ENCODE measurements at regions not wholly inside any gene's neighbourhood (a gene's known extent, or its start where the extent isn't known, plus 50 kb on each side); places are given as distances from the start of the nearest gene placed in this dataset.

DNA sequence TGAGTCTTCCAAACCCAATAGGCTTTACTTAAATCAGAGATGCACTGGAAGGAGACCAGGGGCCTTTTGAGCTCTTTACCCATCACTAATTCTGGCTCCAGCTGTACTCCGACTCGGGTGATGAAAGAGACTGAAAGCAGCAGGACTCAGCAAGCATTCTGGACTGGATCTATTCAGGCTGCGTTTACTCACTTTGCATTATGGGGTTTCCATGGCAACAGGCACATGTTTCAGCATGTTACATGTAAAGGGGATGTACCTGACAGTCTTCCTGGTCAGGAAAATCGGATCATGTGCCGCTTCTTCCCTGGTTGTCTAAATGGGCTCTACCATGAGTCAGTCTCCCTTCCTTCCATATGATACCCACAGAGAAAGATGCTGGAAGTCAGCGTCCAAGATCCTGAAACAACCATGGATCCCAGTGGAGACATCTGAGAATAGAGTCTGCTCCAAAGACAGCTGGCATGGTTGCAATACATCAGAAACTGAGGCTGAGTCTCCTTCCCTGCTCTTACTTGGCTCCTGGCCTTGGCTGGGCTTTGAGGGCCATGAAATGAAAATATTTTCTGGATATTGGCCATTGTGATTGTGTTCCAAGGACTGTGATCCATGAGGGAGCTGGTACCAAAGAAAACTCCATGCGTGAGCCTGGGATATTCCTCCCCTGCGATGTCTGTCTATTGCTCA lies 102.5 kb upstream of the TNC start:
- Histone ChIP-seq H3K9ac (no peak overlapping the region), H3K27ac (ENCODE audit: low read depth in 2 of 2, low read length in 1 of 2) (no peak overlapping the region), H2AFZ (ENCODE audit: low read depth) (no peak overlapping the region), H3K9me2 (no peaks in the 10 kb centered on the region), H3K9me3 (no peaks in the 10 kb centered on the region), H4K20me1 (ENCODE audit: insufficient read depth) (no peaks in the 10 kb centered on the region), H3K36me3 (replicated peaks in 1 of 2; ENCODE audit: control insufficient read depth in 1 of 2, insufficient read depth in 2 of 2, low read length in 1 of 2) (no peaks in the 10 kb centered on the region), H3K27me3 (ENCODE audit: insufficient read depth) (no peaks in the 10 kb centered on the region), H3K79me2 (ENCODE audit: insufficient read depth) (no peaks in the 10 kb centered on the region), H3K4me2 (no peak overlapping the region), H3K4me3 (ENCODE audit: low read depth in 2 of 2, low read length in 1 of 2) (no peak overlapping the region), H3K4me1 (ENCODE audit: control insufficient read depth in 1 of 2, insufficient read depth in 2 of 2, low read depth in 1 of 2, low read length in 1 of 2) (peaks cover 0 to 4% of the 10 kb centered on the region in 2 experiments; a peak in 1 of 4 replicates), H3F3A (replicated peaks; ENCODE audit: insufficient read depth) (no peaks in the 10 kb centered on the region)
- 96% methylated on average over 8 of the region's 8 CpGs for WGBS (ENCODE audit: low lambda C conversion rate)
- POLR2A ChIA-PET = no interaction called here
- CTCF ChIA-PET = no interaction called here
- no peak for DNase-seq
- no peak for TF ChIP-seq GATA2 (CRISPR knock-in tag; IDR thresholded peaks at IDR 0.05)
- no peak for TF ChIP-seq MAX (IDR thresholded peaks at IDR 0.05; ENCODE audit: low read depth)
- TF ChIP-seq TEAD4 (IDR thresholded peaks at IDR 0.05; ENCODE audit: borderline replicate concordance, insufficient read depth) = no peak
- TF ChIP-seq RCOR1 (IDR thresholded peaks at IDR 0.05; ENCODE audit: low read length) = no peak
- TF ChIP-seq GABPA (IDR thresholded peaks at IDR 0.05; ENCODE audit: low read depth) = no peak
- TF ChIP-seq USF1 (IDR thresholded peaks at IDR 0.05; ENCODE audit: borderline replicate concordance, low read depth) = no peak
- no peak for TF ChIP-seq RFX5 (IDR thresholded peaks at IDR 0.05; ENCODE audit: low read length)
- TF ChIP-seq POLR2AphosphoS5 (IDR thresholded peaks at IDR 0.05; ENCODE audit: low read depth, low read length) = no peak

DNA sequence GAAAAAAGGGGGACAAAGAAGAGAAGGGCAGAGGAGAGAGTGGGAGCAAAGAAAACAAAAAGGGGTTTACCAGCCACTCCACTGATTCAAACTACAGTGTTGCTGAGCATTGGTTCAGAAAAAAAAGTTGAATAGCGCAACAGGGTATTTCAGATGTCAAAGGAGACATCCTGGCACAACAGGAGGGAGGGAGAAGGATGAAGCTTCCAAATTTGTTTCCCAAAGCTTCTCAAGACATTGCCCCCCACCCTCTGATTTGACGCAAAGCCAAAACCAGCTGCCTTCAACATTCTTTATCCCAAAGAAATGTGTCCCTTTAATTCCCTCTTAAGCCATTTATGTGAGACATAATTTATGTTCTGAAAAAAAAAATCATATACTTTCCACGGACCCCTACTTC lies 105.5 kb upstream of the TNC start:
- H2AFZ ChIP-seq (ENCODE audit: low read depth) = no peak overlapping the region
- H3K4me2 ChIP-seq = no peak overlapping the region
- H3K27ac ChIP-seq (ENCODE audit: low read depth in 2 of 2, low read length in 1 of 2) = no peak overlapping the region
- ChIA-PET POLR2A (no interaction called here), CTCF (no interaction called here)
- 76% methylated on average over 3 of the region's 3 CpGs for WGBS (ENCODE audit: low lambda C conversion rate)
- no peaks in the 10 kb centered on the region for H3K36me3 ChIP-seq (replicated peaks in 1 of 2; ENCODE audit: control insufficient read depth in 1 of 2, insufficient read depth in 2 of 2, low read length in 1 of 2)
- no peak for TF ChIP-seq JUND (IDR thresholded peaks at IDR 0.05)
- TF ChIP-seq MEF2A (IDR thresholded peaks at IDR 0.05; ENCODE audit: borderline replicate concordance, low read depth) = no peak
- TF ChIP-seq NFIC (IDR thresholded peaks at IDR 0.05; ENCODE audit: borderline replicate concordance) = no peak
- TF ChIP-seq, protein P1, sequence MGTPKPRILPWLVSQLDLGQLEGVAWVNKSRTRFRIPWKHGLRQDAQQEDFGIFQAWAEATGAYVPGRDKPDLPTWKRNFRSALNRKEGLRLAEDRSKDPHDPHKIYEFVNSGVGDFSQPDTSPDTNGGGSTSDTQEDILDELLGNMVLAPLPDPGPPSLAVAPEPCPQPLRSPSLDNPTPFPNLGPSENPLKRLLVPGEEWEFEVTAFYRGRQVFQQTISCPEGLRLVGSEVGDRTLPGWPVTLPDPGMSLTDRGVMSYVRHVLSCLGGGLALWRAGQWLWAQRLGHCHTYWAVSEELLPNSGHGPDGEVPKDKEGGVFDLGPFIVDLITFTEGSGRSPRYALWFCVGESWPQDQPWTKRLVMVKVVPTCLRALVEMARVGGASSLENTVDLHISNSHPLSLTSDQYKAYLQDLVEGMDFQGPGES (IDR thresholded peaks at IDR 0.05; ENCODE audit: low read depth, low read length) = no peak
- TF ChIP-seq RCOR1 (IDR thresholded peaks at IDR 0.05; ENCODE audit: low read length) = no peak
- TF ChIP-seq GATA2 (CRISPR knock-in tag; IDR thresholded peaks at IDR 0.05) = no peak
- no peak for TF ChIP-seq SMC3 (IDR thresholded peaks at IDR 0.05; ENCODE audit: low read depth, low read length)
- no peak for TF ChIP-seq CHD2 (IDR thresholded peaks at IDR 0.05; ENCODE audit: low read length, partially characterized antibody)
- TF ChIP-seq TAF1 (IDR thresholded peaks at IDR 0.05; ENCODE audit: borderline replicate concordance, low read depth, low read length) = no peak
- TF ChIP-seq GABPA (IDR thresholded peaks at IDR 0.05; ENCODE audit: low read depth) = no peak
- TF ChIP-seq MXI1 (IDR thresholded peaks at IDR 0.05; ENCODE audit: low read depth, low read length) = no peak
- no peak for TF ChIP-seq EP300 (IDR thresholded peaks at IDR 0.05; ENCODE audit: borderline replicate concordance in 1 of 2, low read depth in 1 of 2, low read length in 1 of 2)
- no peak for TF ChIP-seq ELF1 (IDR thresholded peaks at IDR 0.05)
- TF ChIP-seq, protein P2, sequence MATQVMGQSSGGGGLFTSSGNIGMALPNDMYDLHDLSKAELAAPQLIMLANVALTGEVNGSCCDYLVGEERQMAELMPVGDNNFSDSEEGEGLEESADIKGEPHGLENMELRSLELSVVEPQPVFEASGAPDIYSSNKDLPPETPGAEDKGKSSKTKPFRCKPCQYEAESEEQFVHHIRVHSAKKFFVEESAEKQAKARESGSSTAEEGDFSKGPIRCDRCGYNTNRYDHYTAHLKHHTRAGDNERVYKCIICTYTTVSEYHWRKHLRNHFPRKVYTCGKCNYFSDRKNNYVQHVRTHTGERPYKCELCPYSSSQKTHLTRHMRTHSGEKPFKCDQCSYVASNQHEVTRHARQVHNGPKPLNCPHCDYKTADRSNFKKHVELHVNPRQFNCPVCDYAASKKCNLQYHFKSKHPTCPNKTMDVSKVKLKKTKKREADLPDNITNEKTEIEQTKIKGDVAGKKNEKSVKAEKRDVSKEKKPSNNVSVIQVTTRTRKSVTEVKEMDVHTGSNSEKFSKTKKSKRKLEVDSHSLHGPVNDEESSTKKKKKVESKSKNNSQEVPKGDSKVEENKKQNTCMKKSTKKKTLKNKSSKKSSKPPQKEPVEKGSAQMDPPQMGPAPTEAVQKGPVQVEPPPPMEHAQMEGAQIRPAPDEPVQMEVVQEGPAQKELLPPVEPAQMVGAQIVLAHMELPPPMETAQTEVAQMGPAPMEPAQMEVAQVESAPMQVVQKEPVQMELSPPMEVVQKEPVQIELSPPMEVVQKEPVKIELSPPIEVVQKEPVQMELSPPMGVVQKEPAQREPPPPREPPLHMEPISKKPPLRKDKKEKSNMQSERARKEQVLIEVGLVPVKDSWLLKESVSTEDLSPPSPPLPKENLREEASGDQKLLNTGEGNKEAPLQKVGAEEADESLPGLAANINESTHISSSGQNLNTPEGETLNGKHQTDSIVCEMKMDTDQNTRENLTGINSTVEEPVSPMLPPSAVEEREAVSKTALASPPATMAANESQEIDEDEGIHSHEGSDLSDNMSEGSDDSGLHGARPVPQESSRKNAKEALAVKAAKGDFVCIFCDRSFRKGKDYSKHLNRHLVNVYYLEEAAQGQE (IDR thresholded peaks at IDR 0.05; ENCODE audit: low read depth, low read length) = no peak
- TF ChIP-seq TEAD4 (IDR thresholded peaks at IDR 0.05; ENCODE audit: borderline replicate concordance, insufficient read depth) = no peak
- TF ChIP-seq YY1 (IDR thresholded peaks at IDR 0.05; ENCODE audit: low read depth) = no peak
- no peak overlapping the region for H3K4me3 ChIP-seq (ENCODE audit: low read depth in 2 of 2, low read length in 1 of 2)
- H3K27me3 ChIP-seq (ENCODE audit: insufficient read depth) = no peaks in the 10 kb centered on the region
- no peaks in the 10 kb centered on the region for H4K20me1 ChIP-seq (ENCODE audit: insufficient read depth)
- no peaks in the 10 kb centered on the region for H3K79me2 ChIP-seq (ENCODE audit: insufficient read depth)
- no peak overlapping the region for H3K9ac ChIP-seq
- H3F3A ChIP-seq (replicated peaks; ENCODE audit: insufficient read depth) = no peaks in the 10 kb centered on the region
- no peaks in the 10 kb centered on the region for H3K9me2 ChIP-seq
- H3K9me3 ChIP-seq = no peaks in the 10 kb centered on the region
- peaks cover 0 to 4% of the 10 kb centered on the region in 2 experiments; a peak in 1 of 4 replicates for H3K4me1 ChIP-seq (ENCODE audit: control insufficient read depth in 1 of 2, insufficient read depth in 2 of 2, low read depth in 1 of 2, low read length in 1 of 2)
- DNase-seq = no peak

All from SK-N-SH (cell line).